D721Med (cell line): ENCODE measurements at regions not wholly inside any gene's neighbourhood (a gene's known extent, or its start where the extent isn't known, plus 50 kb on each side); places are given as distances from the start of the nearest gene placed in this dataset.

Experiments used
- DNase-seq: peaks from one replicate; pipeline ENCODE4 v3.0.0; 2011; ENCODE audit warnings: low spot score; ENCODE audit not compliant: insufficient read length
- FAIRE-seq: peaks from 2 replicates; lab custom pipeline; 2011; peaks lifted over from hg19 to GRCh38; lab: Jason Lieb, UNC
- CTCF ChIP-seq: IDR thresholded peaks from 2 replicates; pipeline ENCODE4 v1.5.1; 2012; ENCODE audit warnings: mild to moderate bottlenecking, control low read depth; ENCODE audit not compliant: insufficient read depth; ENCODE audit errors: missing control alignments

GRCh38 chr2:37782155-37782673, 110.8 kb upstream of the CDC42EP3 start:
- DNase-seq (no peak), FAIRE-seq (no peak)
- no peak for TF ChIP-seq CTCF

- no peak for TF ChIP-seq CTCF
- FAIRE-seq = no peak
- no peak for DNase-seq
These were observed 111.4 kb upstream of the CDC42EP3 start for GRCh38 chr2:37782721-37783371.

- no peak for TF ChIP-seq CTCF
- no peak for DNase-seq
- FAIRE-seq = no peak
These were observed 112.1 kb upstream of the CDC42EP3 start for GRCh38 chr2:37783545-37783944.

DNA sequence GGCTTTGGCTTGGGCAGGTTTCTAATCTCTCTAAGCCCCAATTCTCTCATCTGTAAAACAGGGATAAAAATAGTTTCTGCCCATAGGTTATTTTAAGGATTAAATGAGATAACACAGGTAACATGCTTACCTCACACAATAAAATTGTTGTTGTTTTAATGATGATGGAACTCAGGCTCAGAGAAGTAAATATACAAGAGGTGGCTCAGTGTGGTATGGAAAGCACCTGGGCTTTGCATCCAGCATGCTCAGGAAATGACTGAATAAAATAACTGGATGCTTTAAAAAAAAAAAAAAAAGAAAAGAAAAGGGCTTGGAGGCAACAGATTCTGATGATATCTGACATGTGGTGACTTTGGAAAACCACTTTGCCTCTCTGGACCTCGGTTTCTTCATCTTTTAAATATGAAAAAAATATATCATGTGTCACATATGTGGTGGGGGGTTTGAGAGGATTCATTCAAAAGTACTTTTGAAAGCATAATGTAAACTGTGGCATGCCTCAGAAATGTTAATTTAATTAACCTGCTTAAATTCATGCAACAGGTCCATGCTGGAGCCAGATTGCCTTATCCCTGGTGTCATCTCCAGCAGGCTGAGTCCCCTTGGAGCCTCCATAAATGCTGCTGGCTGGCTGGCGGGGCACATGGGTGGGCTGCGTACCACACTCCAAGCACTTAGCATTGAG, 112.8 kb upstream of the CDC42EP3 start:
- TF ChIP-seq CTCF = no peak
- FAIRE-seq (no peak), DNase-seq (no peak)

DNA sequence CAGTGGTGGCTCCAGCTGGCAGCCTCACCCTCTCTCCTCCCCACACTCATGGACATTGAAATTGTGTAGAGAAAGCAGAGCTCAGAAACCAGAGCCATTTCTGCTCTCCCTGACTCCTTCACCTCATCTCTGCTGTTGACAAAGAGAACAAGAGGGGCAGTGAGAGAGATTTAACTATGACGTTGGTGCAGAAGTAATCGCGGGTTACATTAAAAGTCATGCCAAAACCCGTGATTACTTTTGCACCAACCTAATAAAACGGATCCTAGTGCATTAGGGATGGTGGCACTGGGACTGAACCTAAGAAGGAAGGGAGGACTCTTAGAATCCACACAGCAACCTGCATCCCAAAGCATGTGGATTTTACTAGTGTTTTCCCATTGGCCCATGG, 113.3 kb upstream of the CDC42EP3 start:
- no peak for FAIRE-seq
- no peak for TF ChIP-seq CTCF
- no peak for DNase-seq

DNA sequence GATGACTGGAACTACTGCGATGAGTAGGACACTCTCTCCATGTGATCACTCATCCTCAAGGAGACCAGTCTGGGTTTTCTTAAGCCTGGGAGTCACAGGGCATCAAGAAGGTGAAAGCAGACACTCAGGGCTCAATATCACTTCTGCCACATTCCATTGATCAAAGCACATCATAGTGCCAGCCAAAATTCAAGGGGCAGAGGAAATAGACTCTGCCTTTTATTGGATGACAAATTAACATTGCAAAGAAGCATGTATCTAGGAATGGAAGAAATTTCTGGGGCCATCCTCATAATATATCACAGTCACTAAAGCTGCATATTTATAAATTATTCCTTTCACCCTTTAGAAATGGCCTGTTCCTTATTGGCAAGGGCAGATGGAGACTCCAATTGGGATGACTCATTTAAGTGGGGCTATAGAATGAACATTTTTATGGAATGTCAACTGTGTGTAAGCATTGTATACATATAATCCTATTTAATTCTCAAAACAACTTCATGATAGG, 114.8 kb upstream of the CDC42EP3 start:
- TF ChIP-seq CTCF = no peak
- no peak for DNase-seq
- FAIRE-seq = no peak

DNA sequence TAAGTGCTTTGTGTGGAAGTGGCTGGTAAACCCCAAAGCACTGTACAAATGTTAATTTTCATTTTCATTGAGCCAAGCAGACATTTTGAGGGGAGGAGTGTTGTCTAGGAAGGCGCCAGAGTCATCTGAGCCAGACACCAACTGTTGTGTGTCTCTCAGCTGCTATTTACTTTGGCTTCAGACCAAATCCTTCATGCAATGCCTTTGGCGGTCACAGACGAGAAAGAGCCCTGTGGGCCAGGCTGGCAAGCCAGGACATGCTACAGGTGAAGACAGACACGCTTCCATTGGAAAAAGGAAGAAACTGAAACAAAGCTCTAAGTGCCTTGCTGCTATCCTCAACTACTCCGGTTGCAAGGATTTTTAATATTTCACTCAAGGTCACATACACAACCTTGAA, 115.4 kb upstream of the CDC42EP3 start:
- no peak for DNase-seq
- no peak for FAIRE-seq
- TF ChIP-seq CTCF = no peak
